ENCODE measurements at regions not wholly inside any gene's neighbourhood (a gene's known extent, or its start where the extent isn't known, plus 50 kb on each side); places are given as distances from the start of the nearest gene placed in this dataset.

DNA sequence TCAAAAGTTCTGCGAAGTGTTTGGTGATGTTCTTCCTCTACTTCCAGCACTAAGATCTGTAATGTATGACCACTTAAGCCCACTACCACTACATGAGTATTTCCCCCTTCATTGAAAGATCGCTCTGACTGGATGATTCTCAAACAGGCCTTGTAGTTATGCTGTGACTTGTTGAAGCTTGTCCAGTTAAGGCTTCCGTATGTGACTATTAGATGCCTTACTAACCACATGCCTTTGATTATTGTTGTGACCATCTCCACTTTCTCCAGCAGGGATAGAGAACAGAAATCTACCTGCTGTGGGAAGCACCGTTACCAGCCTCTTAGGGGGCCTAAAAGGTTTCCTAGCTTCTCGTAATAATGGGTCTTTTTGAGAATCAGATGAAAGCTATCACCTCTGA, 81.1 kb downstream of the NOC3L start (continued):
- TF ChIP-seq ZNF574 (CRISPR knock-in tag; IDR thresholded peaks at IDR 0.05) (no peak), ZBTB46 (CRISPR knock-in tag; IDR thresholded peaks at IDR 0.05; ENCODE audit: borderline replicate concordance) (no peak), ZNF513 (CRISPR knock-in tag; conservative IDR thresholded peaks at IDR 0.05) (no peak), KLF6 (CRISPR knock-in tag; IDR thresholded peaks at IDR 0.05) (no peak)

DNA sequence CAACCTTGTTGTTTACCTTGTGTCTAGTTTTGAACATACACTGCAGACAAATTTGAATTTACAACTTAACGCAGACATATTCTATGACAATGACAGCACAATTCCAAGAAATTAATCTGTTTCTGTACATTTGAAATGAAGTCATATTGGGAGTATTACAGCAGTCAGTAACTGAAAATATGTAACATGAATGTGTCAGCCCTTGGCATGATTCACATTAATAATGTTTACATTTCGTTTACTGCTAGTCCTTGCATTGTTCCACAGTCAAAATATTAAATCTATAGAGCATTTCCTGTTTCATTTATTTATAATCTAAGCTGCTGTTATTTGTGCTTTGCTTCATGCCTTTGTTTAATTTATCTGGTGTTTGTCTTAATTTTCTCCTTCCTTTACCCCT, 80.4 kb downstream of the NOC3L start:
- intact Hi-C loops (cut with micrococcal nuclease; ENCODE audit: unreplicated experiment) (no loop called here), in situ Hi-C loops (cut with HindIII; ENCODE audit: extremely low pct_ligation_motif_present, low pct_unique_long_range_greater_than_20kb) (no loop called here)
- TF ChIP-seq ZNF816 (CRISPR knock-in tag; IDR thresholded peaks at IDR 0.05; ENCODE audit: borderline replicate concordance) (no peak), HMG20A (CRISPR knock-in tag; IDR thresholded peaks at IDR 0.05; ENCODE audit: borderline replicate concordance) (no peak), ZNF891 (CRISPR knock-in tag; IDR thresholded peaks at IDR 0.05) (no peak)
- 53% methylated on average over 2 of the region's 2 CpGs for WGBS (ENCODE audit: low lambda C conversion rate)
- FAIRE-seq, result no peak
- DNase-seq (ENCODE audit: low spot score), result no peak
- no peak for ATAC-seq
- Histone ChIP-seq H3K27me3 (ENCODE audit: control insufficient read depth in 1 of 2, insufficient read depth in 2 of 2, low read length in 2 of 2) (no peaks in the 10 kb centered on the region), H3K36me3 (replicated peaks in 1 of 2; ENCODE audit: control insufficient read depth in 1 of 2, insufficient read depth in 2 of 2, low read length in 2 of 2) (no peaks in the 10 kb centered on the region), H3K4me3 (replicated peaks in 1 of 3; ENCODE audit: insufficient read depth in 1 of 3, low read depth in 2 of 3, low read length in 3 of 3) (no peak overlapping the region), H2AFZ (ENCODE audit: low read length) (no peak overlapping the region), H3K4me2 (ENCODE audit: low read depth, low read length) (no peak overlapping the region), H4K20me1 (ENCODE audit: insufficient read depth, low read length) (no peaks in the 10 kb centered on the region), H3K79me2 (ENCODE audit: insufficient read depth, low read length) (no peaks in the 10 kb centered on the region), H3K4me1 (ENCODE audit: insufficient read depth, low read length) (no peaks in the 10 kb centered on the region), H3K9me3 (ENCODE audit: low read length) (no peaks in the 10 kb centered on the region), H3K27ac (ENCODE audit: extremely low read length, insufficient read depth, low read length) (no peak overlapping the region), H3K9ac (ENCODE audit: insufficient read depth, low read depth, low read length) (no peak overlapping the region)
- POLR2A ChIA-PET, result no interaction called here
- BruUV-seq (replicated peaks), result no TSS peak
- CTCF ChIA-PET (ENCODE audit: low intra/inter-chr PET ratio, low total read pairs), result no interaction called here

Small RNA genes lying in the stretch of these regions (small RNA-seq; reads per million reads assigned to genes)
- gene RNU6-657P (ENCODE audit: insufficient read depth in 2 of 3, insufficient read length in 3 of 3, low read depth in 2 of 3, low replicate concordance in 1 of 3), result 0 reads per million in 3 experiments
